Colonic mucosa (tissue), 4 donors: ENCODE measurements at regions not wholly inside any gene's neighbourhood (a gene's known extent, or its start where the extent isn't known, plus 50 kb on each side); places are given as distances from the start of the nearest gene placed in this dataset.

Source experiments
- DNase-seq: peaks from one replicate; pipeline ENCODE4 v3.0.0-alpha.2; 2020
- H3K27ac ChIP-seq: fragments of 200-600 bp; one replicate; pipeline ENCODE4 v1.8.0; 2021
- H3K27me3 ChIP-seq: fragments of 200-600 bp; one replicate; pipeline ENCODE4 v1.8.0; 2021
- H3K36me3 ChIP-seq: fragments of 200-600 bp; one replicate; pipeline ENCODE4 v1.8.0; 2021
- H3K4me1 ChIP-seq: fragments of 200-600 bp; one replicate; pipeline ENCODE4 v1.8.0; 2021; ENCODE audit warnings: mild to moderate bottlenecking
- H3K4me3 ChIP-seq: fragments of 200-600 bp; one replicate; pipeline ENCODE4 v1.8.0; 2021
- H3K9ac ChIP-seq, 2 donors: one replicate each; pipeline ENCODE4 v1.7.0; 2013; ENCODE audit warnings: control low read depth in 2 of 2, low read depth in 2 of 2, low read length in 2 of 2
- H3K9me3 ChIP-seq: fragments of 200-600 bp; one replicate; pipeline ENCODE4 v1.8.0; 2021
- CTCF ChIP-seq: fragments of 200-600 bp; IDR thresholded peaks from one replicate; pipeline ENCODE4 v1.8.0; 2022; ENCODE audit warnings: antibody characterized with exemption, mild to moderate bottlenecking
- intact Hi-C: fragments of 100-400 bp; cut with DNase I; formaldehyde crosslinking; loops from one replicate; pipeline ENCODE4 v1.14.1; 2022
- donor health status: healthy.
- donor health status: DM: no; HTN: no; CAD: no.
- donor health status: DM: no; HTN: no; CAD: no.

- Histone ChIP-seq H3K27me3 (no peaks in the 10 kb centered on the region), H3K9ac (no peak overlapping the region), H3K27ac (no peak overlapping the region), H3K4me1 (no peaks in the 10 kb centered on the region), H3K4me3 (no peak overlapping the region), H3K9me3 (no peaks in the 10 kb centered on the region), H3K36me3 (no peaks in the 10 kb centered on the region)
- no peak for TF ChIP-seq CTCF
- intact Hi-C loops = no loop called here
- DNase-seq = no peak
These were observed 117.5 kb upstream of the NEGR1 start for GRCh38 chr1:72399807-72400206.

- Histone ChIP-seq H3K27me3 (no peaks in the 10 kb centered on the region), H3K27ac (no peak overlapping the region), H3K9ac (no peak overlapping the region), H3K4me1 (no peaks in the 10 kb centered on the region), H3K9me3 (no peaks in the 10 kb centered on the region), H3K36me3 (no peaks in the 10 kb centered on the region), H3K4me3 (no peak overlapping the region)
- intact Hi-C loops = no loop called here
- no peak for DNase-seq
- no peak for TF ChIP-seq CTCF
These were observed 115.4 kb upstream of the NEGR1 start for GRCh38 chr1:72397786-72398185.

- intact Hi-C loops = no loop called here
- TF ChIP-seq CTCF = no peak
- Histone ChIP-seq H3K4me3 (no peak overlapping the region), H3K4me1 (no peaks in the 10 kb centered on the region), H3K9ac (no peak overlapping the region), H3K36me3 (no peaks in the 10 kb centered on the region), H3K27ac (no peak overlapping the region), H3K9me3 (no peaks in the 10 kb centered on the region), H3K27me3 (no peaks in the 10 kb centered on the region)
- DNase-seq = no peak
These were observed 112.1 kb upstream of the NEGR1 start for GRCh38 chr1:72394457-72394856.

GRCh38 chr1:72379072-72379471 lies 96.7 kb upstream of the NEGR1 start:
- no peaks in the 10 kb centered on the region for H3K27me3 ChIP-seq

GRCh38 chr1:72375226-72375625 lies 92.9 kb upstream of the NEGR1 start:
- Histone ChIP-seq H3K27me3 (no peaks in the 10 kb centered on the region), H3K9me3 (no peaks in the 10 kb centered on the region), H3K36me3 (no peaks in the 10 kb centered on the region), H3K4me1 (no peaks in the 10 kb centered on the region), H3K9ac (no peak overlapping the region), H3K4me3 (no peak overlapping the region), H3K27ac (no peak overlapping the region)
- no peak for DNase-seq
- TF ChIP-seq CTCF = no peak
- intact Hi-C loops = no loop called here

More at GRCh38 chr1:72379072-72379471, 96.7 kb upstream of the NEGR1 start:
- DNase-seq = no peak
- Histone ChIP-seq H3K36me3 (no peaks in the 10 kb centered on the region), H3K9me3 (no peaks in the 10 kb centered on the region), H3K4me1 (no peaks in the 10 kb centered on the region), H3K4me3 (no peak overlapping the region), H3K27ac (no peak overlapping the region), H3K9ac (no peak overlapping the region)
- TF ChIP-seq CTCF = no peak
- intact Hi-C loops = no loop called here
